ENCODE measurements at regions not wholly inside any gene's neighbourhood (a gene's known extent, or its start where the extent isn't known, plus 50 kb on each side); places are given as distances from the start of the nearest gene placed in this dataset.
A peak's percentile ranks its signal among the peaks of the same experiment; 100 is the strongest.

DNA sequence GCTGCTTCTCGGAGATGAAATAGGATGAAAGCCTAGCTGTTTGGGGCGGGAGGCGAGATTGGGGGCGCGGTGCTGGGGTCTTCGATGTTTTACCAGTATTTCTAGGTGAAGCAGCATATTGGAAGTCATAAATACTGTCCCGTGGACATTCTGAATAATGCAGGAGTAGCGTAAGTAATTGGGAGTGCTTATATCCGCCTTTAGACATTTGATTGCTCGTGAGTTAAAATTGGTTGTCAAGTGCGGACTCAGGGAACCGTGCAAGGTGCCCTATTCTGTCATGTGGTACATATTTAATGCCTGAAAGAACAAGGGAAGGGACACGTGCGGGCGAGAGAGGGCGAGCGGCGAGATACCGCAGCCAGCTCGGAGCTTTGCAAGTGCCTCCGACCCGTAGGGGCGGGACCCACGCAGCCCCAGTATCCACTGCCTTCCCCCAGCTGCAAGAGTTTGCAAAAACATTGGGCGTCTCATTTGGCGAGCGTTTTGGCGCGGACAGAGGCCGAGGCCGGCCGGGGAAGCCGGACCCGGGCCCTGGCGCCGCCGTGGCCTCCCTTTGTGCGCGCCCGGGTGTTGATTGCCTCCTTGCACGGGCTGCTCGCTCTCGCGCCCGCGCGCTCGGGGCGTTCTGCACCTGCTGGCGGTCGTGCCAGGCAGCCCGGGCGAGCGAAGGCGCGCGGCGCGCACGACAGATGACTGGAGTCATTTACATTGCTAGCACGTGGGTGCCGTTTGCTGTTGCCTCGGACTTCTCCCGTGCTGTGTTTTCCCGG is 849.8 kb upstream of the RBFOX1 start:
- Histone ChIP-seq H3K4me3 (no peak overlapping the region), H3K9me3 (no peaks in the 10 kb centered on the region), H3K27ac (no peak overlapping the region), H3K4me1 (no peaks in the 10 kb centered on the region), H3K27me3 (peaks cover 0 to 6% (median 3%) of the 10 kb centered on the region in 4 donors), H3K36me3 (no peaks in the 10 kb centered on the region)
- ATAC-seq (ENCODE audit: low FRiP score in 2 of 2) (no peak), DNase-seq (peak in 1 of 2 donors; percentile 84)
- TF ChIP-seq POLR2AphosphoS5 (IDR thresholded peaks at IDR 0.05): no peak
- WGBS, 2 donors: 15 to 22% methylated on average over 21 to 64 of the region's 65 CpGs

DNA sequence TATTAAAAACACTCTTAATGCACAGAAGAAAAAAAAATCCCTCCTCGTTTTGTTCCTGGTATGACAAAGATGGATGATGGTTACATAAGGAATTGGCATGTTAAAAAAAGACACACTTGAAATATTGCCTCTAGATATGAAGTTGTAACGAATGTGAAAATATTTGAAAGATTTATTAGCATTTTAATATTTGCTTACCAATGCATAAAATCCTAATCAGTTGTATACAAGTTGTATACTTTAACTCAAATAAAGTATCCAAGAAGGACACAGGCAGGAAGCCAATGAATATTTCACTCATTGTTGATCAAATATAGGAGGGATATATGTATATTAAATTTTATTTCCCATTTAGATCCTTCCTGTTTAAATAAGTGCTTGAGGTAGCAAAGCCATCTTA is 850.8 kb upstream of the RBFOX1 start:
- no peak for DNase-seq
- ATAC-seq (ENCODE audit: low FRiP score in 2 of 2): no peak
- Histone ChIP-seq H3K27ac (no peak overlapping the region), H3K4me3 (no peak overlapping the region), H3K9me3 (peaks cover 0 to 4% (median 0%) of the 10 kb centered on the region in 4 donors), H3K4me1 (no peaks in the 10 kb centered on the region), H3K27me3 (peaks cover 0 to 6% (median 3%) of the 10 kb centered on the region in 4 donors), H3K36me3 (no peaks in the 10 kb centered on the region)
- 30 to 33% methylated on average over 2 of the region's 2 CpGs for WGBS, 2 donors
- TF ChIP-seq EP300 (IDR thresholded peaks at IDR 0.05) (no peak), POLR2A (IDR thresholded peaks at IDR 0.05) (no peak), POLR2AphosphoS5 (IDR thresholded peaks at IDR 0.05) (no peak), CTCF (IDR thresholded peaks at IDR 0.05) (no peak)

- no peak overlapping the region for H3K4me3 ChIP-seq
- H3K36me3 ChIP-seq: no peaks in the 10 kb centered on the region
- DNase-seq (no peak), ATAC-seq (ENCODE audit: low FRiP score in 2 of 2) (no peak)
- TF ChIP-seq POLR2A (IDR thresholded peaks at IDR 0.05) (no peak), CTCF (IDR thresholded peaks at IDR 0.05) (no peak)
- H3K9me3 ChIP-seq: no peaks in the 10 kb centered on the region
- no peaks in the 10 kb centered on the region for H3K27me3 ChIP-seq
- WGBS, 2 donors: 66 to 80% methylated on average over 5 of the region's 5 CpGs
- no peak overlapping the region for H3K27ac ChIP-seq
- H3K4me1 ChIP-seq: no peaks in the 10 kb centered on the region
These were observed 878.9 kb upstream of the RBFOX1 start for GRCh38 chr16:6453742-6454141.

- ATAC-seq (ENCODE audit: low FRiP score in 2 of 2): no peak
- Histone ChIP-seq H3K4me3 (no peak overlapping the region), H3K9me3 (no peaks in the 10 kb centered on the region), H3K4me1 (no peaks in the 10 kb centered on the region), H3K27ac (no peak overlapping the region), H3K36me3 (no peaks in the 10 kb centered on the region), H3K27me3 (no peaks in the 10 kb centered on the region)
- 90 to 91% methylated on average over 17 of the region's 17 CpGs for WGBS, 2 donors
- DNase-seq: no peak
- TF ChIP-seq POLR2AphosphoS5 (IDR thresholded peaks at IDR 0.05) (no peak), POLR2A (IDR thresholded peaks at IDR 0.05) (no peak), EP300 (IDR thresholded peaks at IDR 0.05) (no peak), CTCF (IDR thresholded peaks at IDR 0.05) (no peak)
These were observed 885.4 kb upstream of the RBFOX1 start for GRCh38 chr16:6447021-6447790.

DNA sequence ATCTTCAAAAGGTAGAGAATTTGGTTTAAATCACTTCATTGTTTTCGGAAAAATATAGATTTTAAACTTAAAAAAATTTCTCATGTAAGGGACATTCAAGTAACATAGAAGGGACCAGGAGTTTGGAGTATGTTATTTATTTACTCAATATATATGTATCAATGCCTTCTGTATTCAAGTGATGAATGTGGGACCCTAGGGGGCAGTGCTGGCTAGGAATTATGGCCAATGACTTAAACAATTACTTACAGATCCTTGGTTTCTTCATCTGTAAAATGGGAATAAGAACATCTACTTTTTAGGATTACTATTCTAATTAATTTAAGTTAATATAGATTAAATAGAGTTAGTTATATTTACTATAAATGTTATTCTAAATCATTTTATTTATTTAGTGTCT is 886.3 kb upstream of the RBFOX1 start:
- H3K4me3 ChIP-seq: no peak overlapping the region
- no peaks in the 10 kb centered on the region for H3K4me1 ChIP-seq
- WGBS, 2 donors: 90 to 100% methylated on average over 1 of the region's 1 CpG
- H3K9me3 ChIP-seq: no peaks in the 10 kb centered on the region
- H3K36me3 ChIP-seq: no peaks in the 10 kb centered on the region
- TF ChIP-seq EP300 (IDR thresholded peaks at IDR 0.05) (no peak), CTCF (IDR thresholded peaks at IDR 0.05) (no peak), POLR2A (IDR thresholded peaks at IDR 0.05) (no peak), POLR2AphosphoS5 (IDR thresholded peaks at IDR 0.05) (no peak)
- H3K27me3 ChIP-seq: no peaks in the 10 kb centered on the region
- ATAC-seq (ENCODE audit: low FRiP score in 2 of 2): no peak
- no peak overlapping the region for H3K27ac ChIP-seq
- no peak for DNase-seq
